ENCODE measurements at regions not wholly inside any gene's neighbourhood (a gene's known extent, or its start where the extent isn't known, plus 50 kb on each side); places are given as distances from the start of the nearest gene placed in this dataset.

DNA sequence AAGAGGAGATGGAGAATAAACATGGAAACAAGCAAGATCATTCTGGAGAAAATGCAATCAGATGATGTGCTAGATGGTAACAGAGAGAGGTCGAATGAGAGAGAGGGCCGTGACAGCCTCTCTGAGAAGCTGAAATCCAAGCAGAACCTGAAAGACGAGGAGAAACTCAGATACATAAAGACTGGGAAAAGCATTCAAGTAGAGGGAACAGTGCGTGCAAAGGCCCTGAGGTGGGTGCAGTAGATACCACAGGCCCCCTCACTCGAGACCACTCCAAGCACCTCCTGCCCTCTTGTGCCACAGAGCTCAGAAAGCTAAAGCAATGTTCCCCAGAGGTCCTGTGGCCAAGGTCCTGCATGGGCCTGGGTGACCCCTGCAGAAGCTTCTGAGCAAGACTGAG lies 54.8 kb upstream of the DLK1 start:
- Histone ChIP-seq H3K36me3 (ENCODE audit: insufficient read depth in 1 of 2, low read depth in 1 of 2) (no peaks in the 10 kb centered on the region), H3K4me1 (peaks cover 4% of the 10 kb centered on the region), H3K27me3 (ENCODE audit: insufficient read depth in 3 of 3, low read length in 2 of 3) (peaks cover 0 to 28% (median 11%) of the 10 kb centered on the region in 3 donors), H3K4me3 (no peak overlapping the region), H3K9me3 (no peaks in the 10 kb centered on the region), H3K27ac (no peak overlapping the region)
- ATAC-seq = no peak
- TF ChIP-seq, protein P1, sequence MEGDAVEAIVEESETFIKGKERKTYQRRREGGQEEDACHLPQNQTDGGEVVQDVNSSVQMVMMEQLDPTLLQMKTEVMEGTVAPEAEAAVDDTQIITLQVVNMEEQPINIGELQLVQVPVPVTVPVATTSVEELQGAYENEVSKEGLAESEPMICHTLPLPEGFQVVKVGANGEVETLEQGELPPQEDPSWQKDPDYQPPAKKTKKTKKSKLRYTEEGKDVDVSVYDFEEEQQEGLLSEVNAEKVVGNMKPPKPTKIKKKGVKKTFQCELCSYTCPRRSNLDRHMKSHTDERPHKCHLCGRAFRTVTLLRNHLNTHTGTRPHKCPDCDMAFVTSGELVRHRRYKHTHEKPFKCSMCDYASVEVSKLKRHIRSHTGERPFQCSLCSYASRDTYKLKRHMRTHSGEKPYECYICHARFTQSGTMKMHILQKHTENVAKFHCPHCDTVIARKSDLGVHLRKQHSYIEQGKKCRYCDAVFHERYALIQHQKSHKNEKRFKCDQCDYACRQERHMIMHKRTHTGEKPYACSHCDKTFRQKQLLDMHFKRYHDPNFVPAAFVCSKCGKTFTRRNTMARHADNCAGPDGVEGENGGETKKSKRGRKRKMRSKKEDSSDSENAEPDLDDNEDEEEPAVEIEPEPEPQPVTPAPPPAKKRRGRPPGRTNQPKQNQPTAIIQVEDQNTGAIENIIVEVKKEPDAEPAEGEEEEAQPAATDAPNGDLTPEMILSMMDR (IDR thresholded peaks at IDR 0.05) = no peak
- DNase-seq = no peak
- intact Hi-C loops (cut with DNase I) = no loop called here
- 81 to 97% (median 88%) methylated on average over 5 of the region's 5 CpGs for WGBS, 3 donors

DNA sequence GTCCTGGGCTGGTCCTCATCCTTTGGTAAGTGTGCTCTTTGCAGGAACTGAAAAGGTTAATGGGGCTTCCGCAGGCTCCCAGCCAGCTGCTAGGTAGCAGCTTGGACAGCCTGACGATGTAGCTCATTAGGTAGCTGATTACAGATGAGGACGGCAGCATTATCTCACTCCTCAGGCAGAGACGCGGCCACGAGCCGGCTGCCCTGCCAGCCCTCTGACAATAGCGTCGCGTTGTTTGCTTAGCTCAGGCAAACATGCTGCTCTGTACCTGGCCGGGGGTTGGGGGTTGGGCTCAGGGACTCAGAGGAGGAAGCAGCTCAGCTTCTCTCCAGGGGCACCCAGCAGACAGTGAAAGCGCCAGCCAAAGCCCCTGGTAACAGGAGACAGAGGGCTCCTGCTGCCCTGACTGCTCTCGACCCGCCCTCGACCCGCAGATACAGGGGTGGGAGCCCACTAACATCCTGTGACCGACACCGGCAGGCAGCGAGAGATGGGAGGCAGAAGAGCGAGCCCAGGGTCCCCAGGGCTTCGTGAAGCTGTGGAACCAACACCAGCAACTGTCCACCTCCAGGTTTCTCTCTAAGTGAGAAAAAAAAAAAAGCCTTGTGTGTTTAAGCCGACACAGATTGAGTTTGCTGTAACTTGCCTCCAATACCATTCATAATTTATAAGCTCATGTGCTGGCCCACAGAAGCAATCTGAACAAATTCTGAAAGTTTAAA lies 53.4 kb upstream of the DLK1 start:
- DNase-seq = no peak
- TF ChIP-seq, protein P1 (IDR thresholded peaks at IDR 0.05) = no peak
- Histone ChIP-seq H3K4me1 (peaks cover 9% of the 10 kb centered on the region), H3K36me3 (ENCODE audit: insufficient read depth in 1 of 2, low read depth in 1 of 2) (no peaks in the 10 kb centered on the region), H3K27ac (no peak overlapping the region), H3K4me3 (no peak overlapping the region), H3K9me3 (no peaks in the 10 kb centered on the region), H3K27me3 (ENCODE audit: insufficient read depth in 3 of 3, low read length in 2 of 3) (peaks cover 0 to 18% (median 9%) of the 10 kb centered on the region in 3 donors)
- intact Hi-C loops (cut with DNase I) = no loop called here
- no peak for ATAC-seq
- 54 to 55% (median 54%) methylated on average over 22 of the region's 22 CpGs for WGBS, 3 donors

DNA sequence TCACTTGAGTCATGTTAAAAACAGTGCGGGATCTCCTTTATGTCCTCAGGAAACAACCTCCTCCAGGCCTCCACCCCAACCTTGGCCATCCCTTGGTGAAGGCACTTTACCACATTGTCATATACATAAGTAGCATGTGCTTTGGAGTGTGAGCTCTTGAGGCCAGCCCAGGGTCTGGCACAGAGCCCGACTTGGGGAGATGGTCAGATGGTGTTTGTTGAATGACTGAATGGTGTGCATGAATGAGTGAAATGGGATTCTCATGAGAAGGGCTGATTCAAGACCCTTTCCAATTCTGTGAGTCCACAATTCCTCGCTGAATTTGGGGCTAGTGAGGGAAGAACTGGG lies 52.9 kb upstream of the DLK1 start:
- intact Hi-C loops (cut with DNase I) = no loop called here

DNA sequence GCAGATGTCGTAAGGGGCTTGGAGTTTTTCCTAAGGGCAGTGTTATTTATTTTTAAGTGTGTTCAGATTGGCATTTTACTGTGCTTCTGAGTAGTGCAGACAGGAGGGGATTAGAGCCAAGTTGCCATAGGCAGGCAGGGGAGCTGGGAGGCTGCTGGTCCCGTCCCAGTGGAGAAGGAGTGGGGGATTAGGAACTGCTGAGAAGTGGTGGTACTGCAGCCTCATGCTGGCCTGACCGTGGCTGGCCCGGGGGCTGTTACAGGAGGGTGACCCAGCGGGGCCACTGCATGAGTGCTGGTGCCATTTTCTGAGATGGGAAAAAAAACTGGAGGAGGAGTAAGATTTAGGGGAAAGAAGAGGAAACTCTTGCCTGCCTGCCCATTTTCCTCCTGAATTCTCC lies 52.3 kb upstream of the DLK1 start:
- Histone ChIP-seq H3K4me3 (no peak overlapping the region), H3K4me1 (peaks cover 9% of the 10 kb centered on the region), H3K27me3 (ENCODE audit: insufficient read depth in 3 of 3, low read length in 2 of 3) (peaks cover 0 to 28% (median 3%) of the 10 kb centered on the region in 3 donors), H3K27ac (no peak overlapping the region), H3K36me3 (ENCODE audit: insufficient read depth in 1 of 2, low read depth in 1 of 2) (no peaks in the 10 kb centered on the region), H3K9me3 (no peaks in the 10 kb centered on the region)
- intact Hi-C loops (cut with DNase I) = no loop called here
- TF ChIP-seq, protein P1 (IDR thresholded peaks at IDR 0.05) = no peak
- 67 to 76% (median 73%) methylated on average over 5 of the region's 5 CpGs for WGBS, 3 donors
- no peak for DNase-seq
- ATAC-seq = no peak

More for the DNA sequence above, 52.9 kb upstream of the DLK1 start:
- 88 to 96% (median 90%) methylated on average over 3 of the region's 3 CpGs for WGBS, 3 donors
- H3K4me3 ChIP-seq = no peak overlapping the region
- H3K27ac ChIP-seq = no peak overlapping the region
- H3K27me3 ChIP-seq (ENCODE audit: insufficient read depth in 3 of 3, low read length in 2 of 3) = peaks cover 0 to 21% (median 6%) of the 10 kb centered on the region in 3 donors
- no peaks in the 10 kb centered on the region for H3K9me3 ChIP-seq
- H3K4me1 ChIP-seq = peaks cover 9% of the 10 kb centered on the region
- TF ChIP-seq, protein P1 (IDR thresholded peaks at IDR 0.05) = no peak
- H3K36me3 ChIP-seq (ENCODE audit: insufficient read depth in 1 of 2, low read depth in 1 of 2) = no peaks in the 10 kb centered on the region
- ATAC-seq = no peak
- no peak for DNase-seq
